T-helper 1 cell treated with Interleukin-12 subunit alpha and Interleukin-12 subunit beta and Interleukin-4 antibody, amounts not matched to agents 30 ng/mL and 1 ng/mL, for 36 hours (primary cell): ENCODE measurements at regions not wholly inside any gene's neighbourhood (a gene's known extent, or its start where the extent isn't known, plus 50 kb on each side); places are given as distances from the start of the nearest gene placed in this dataset.

ENCODE experiments used
- intact Hi-C: fragments of 100-400 bp; cut with micrococcal nuclease; formaldehyde crosslinking; loops from one replicate; pipeline ENCODE4 v1.15.1; 2024

- intact Hi-C loops, result no loop called here
These were observed 415.3 kb downstream of the HRH4 start for GRCh38 chr18:24875777-24876176.

- intact Hi-C loops, result no loop called here
These were observed 415.8 kb downstream of the HRH4 start for GRCh38 chr18:24876266-24876665.

GRCh38 chr18:24877066-24877465 is 416.6 kb downstream of the HRH4 start:
- intact Hi-C loops, result no loop called here

GRCh38 chr18:24877546-24877945 is 417.1 kb downstream of the HRH4 start:
- intact Hi-C loops, result no loop called here

- intact Hi-C loops, result no loop called here
These were observed 417.9 kb downstream of the HRH4 start for GRCh38 chr18:24878289-24878688.

GRCh38 chr18:24885276-24885675 is 424.8 kb downstream of the HRH4 start:
- intact Hi-C loops, result loop anchor here (10.0 kb wide), 1 partner anchor 110 kb away; no protein-coding TSS in a partner anchor

GRCh38 chr18:24894880-24895279 is 434.4 kb downstream of the HRH4 start:
- intact Hi-C loops, result no loop called here

GRCh38 chr18:24897461-24897860 is 437.0 kb downstream of the HRH4 start:
- intact Hi-C loops, result no loop called here

GRCh38 chr18:24910221-24910620 is 441.7 kb downstream of the ZNF521 start:
- intact Hi-C loops, result no loop called here

GRCh38 chr18:24913507-24914170 is 438.3 kb downstream of the ZNF521 start:
- intact Hi-C loops, result no loop called here

GRCh38 chr18:24914171-24914525 is 437.8 kb downstream of the ZNF521 start:
- intact Hi-C loops, result no loop called here

- intact Hi-C loops, result no loop called here
These were observed 437.3 kb downstream of the ZNF521 start for GRCh38 chr18:24914685-24915084.

GRCh38 chr18:24915547-24915946 is 436.4 kb downstream of the ZNF521 start:
- intact Hi-C loops, result no loop called here

GRCh38 chr18:24917767-24918166 is 434.2 kb downstream of the ZNF521 start:
- intact Hi-C loops, result no loop called here

- intact Hi-C loops, result no loop called here
These were observed 433.7 kb downstream of the ZNF521 start for GRCh38 chr18:24918257-24918656.

- intact Hi-C loops, result no loop called here
These were observed 432.7 kb downstream of the ZNF521 start for GRCh38 chr18:24919181-24919797.

GRCh38 chr18:24922491-24922890 is 429.5 kb downstream of the ZNF521 start:
- intact Hi-C loops, result no loop called here

- intact Hi-C loops, result no loop called here
These were observed 428.8 kb downstream of the ZNF521 start for GRCh38 chr18:24923138-24923537.

GRCh38 chr18:24924066-24924716 is 427.8 kb downstream of the ZNF521 start:
- intact Hi-C loops, result no loop called here

- intact Hi-C loops, result no loop called here
These were observed 425.3 kb downstream of the ZNF521 start for GRCh38 chr18:24926649-24927048.

- intact Hi-C loops, result no loop called here
These were observed 423.6 kb downstream of the ZNF521 start for GRCh38 chr18:24928301-24928878.

- intact Hi-C loops, result no loop called here
These were observed 421.5 kb downstream of the ZNF521 start for GRCh38 chr18:24930478-24930877.
